ENCODE measurements at regions not wholly inside any gene's neighbourhood (a gene's known extent, or its start where the extent isn't known, plus 50 kb on each side); places are given as distances from the start of the nearest gene placed in this dataset.

DNA sequence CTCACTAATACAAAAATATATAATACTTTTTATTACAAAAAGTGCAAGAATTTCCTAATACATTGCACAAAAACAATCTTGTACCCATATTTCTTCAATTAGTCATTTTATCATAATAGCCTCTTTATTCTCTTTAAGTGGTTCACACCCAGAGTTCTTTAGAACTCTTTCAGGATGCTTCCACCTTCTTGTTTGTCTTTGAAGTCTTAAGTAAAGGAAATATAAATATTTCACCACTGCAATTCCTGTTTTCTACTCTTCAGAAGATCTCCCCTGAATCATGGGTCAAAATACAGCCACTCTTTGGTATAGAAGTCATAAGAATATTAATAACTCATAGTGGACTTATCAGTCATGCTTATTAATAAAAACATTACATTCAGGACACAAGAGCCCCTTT, 293.0 kb downstream of the ATPSCKMT start:
- Histone ChIP-seq H3K4me2 (no peak overlapping the region), H3K4me1 (ENCODE audit: insufficient read depth) (no peaks in the 10 kb centered on the region), H4K20me1 (ENCODE audit: insufficient read depth, poor library complexity, severe bottlenecking) (no peaks in the 10 kb centered on the region), H2AFZ (no peak overlapping the region), H3K4me3 (no peak overlapping the region), H3K9me2 (replicated peaks; ENCODE audit: insufficient read depth) (no peaks in the 10 kb centered on the region), H3K27ac (no peak overlapping the region), H3K79me2 (no peaks in the 10 kb centered on the region), H3K27me3 (no peaks in the 10 kb centered on the region), H3K36me3 (replicated peaks; ENCODE audit: insufficient read depth, low read depth) (no peaks in the 10 kb centered on the region), H3K9me3 (ENCODE audit: low read depth) (no peaks in the 10 kb centered on the region)
- TF ChIP-seq EZH2 (IDR thresholded peaks at IDR 0.05; ENCODE audit: borderline replicate concordance): no peak
- TF ChIP-seq EZH2phosphoT487 (IDR thresholded peaks at IDR 0.05; ENCODE audit: low read depth, severe bottlenecking, unreplicated experiment): no peak
- TF ChIP-seq CTCF (IDR thresholded peaks at IDR 0.05; ENCODE audit: poor library complexity): no peak
- no peak for DNase-seq (ENCODE audit: low spot score)

DNA sequence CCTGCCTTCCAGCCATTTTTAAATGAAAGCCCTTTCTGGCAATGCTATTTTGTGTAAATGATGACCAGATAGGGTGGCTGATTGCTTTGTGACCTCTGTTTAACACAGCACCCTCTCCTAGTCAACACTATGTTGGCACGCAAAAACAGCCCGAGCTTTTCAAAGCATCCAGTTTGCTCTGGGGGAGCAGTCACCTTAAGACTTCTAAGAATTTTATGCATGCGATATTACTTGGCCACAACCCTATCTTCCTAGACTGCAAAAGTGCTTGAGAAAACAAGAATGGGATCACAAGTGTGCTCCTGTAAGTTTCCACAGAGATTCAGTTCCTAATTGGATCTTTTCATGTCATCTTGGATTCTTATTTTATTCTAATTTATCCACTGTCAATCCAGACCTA, 294.1 kb downstream of the ATPSCKMT start:
- no peaks in the 10 kb centered on the region for H3K9me3 ChIP-seq (ENCODE audit: low read depth)
- H3K36me3 ChIP-seq (replicated peaks; ENCODE audit: insufficient read depth, low read depth): no peaks in the 10 kb centered on the region
- no peak overlapping the region for H3K27ac ChIP-seq
- 89% methylated on average over 3 of the region's 3 CpGs for WGBS (ENCODE audit: low lambda C conversion rate, missing lambda C conversion rate)
- H3K79me2 ChIP-seq: no peaks in the 10 kb centered on the region
- H3K27me3 ChIP-seq: no peaks in the 10 kb centered on the region
- DNase-seq (ENCODE audit: low spot score): no peak
- H2AFZ ChIP-seq: no peak overlapping the region
- TF ChIP-seq EZH2phosphoT487 (IDR thresholded peaks at IDR 0.05; ENCODE audit: low read depth, severe bottlenecking, unreplicated experiment): no peak
- TF ChIP-seq CTCF (IDR thresholded peaks at IDR 0.05; ENCODE audit: poor library complexity): no peak
- TF ChIP-seq EZH2 (IDR thresholded peaks at IDR 0.05; ENCODE audit: borderline replicate concordance): no peak
- H4K20me1 ChIP-seq (ENCODE audit: insufficient read depth, poor library complexity, severe bottlenecking): no peaks in the 10 kb centered on the region
- H3K9me2 ChIP-seq (replicated peaks; ENCODE audit: insufficient read depth): no peaks in the 10 kb centered on the region
- no peak overlapping the region for H3K4me2 ChIP-seq
- H3K4me3 ChIP-seq: no peak overlapping the region
- H3K4me1 ChIP-seq (ENCODE audit: insufficient read depth): no peaks in the 10 kb centered on the region

- H3K36me3 ChIP-seq (replicated peaks; ENCODE audit: insufficient read depth, low read depth): no peaks in the 10 kb centered on the region
- H3K27me3 ChIP-seq: no peaks in the 10 kb centered on the region
- H2AFZ ChIP-seq: no peak overlapping the region
- DNase-seq (ENCODE audit: low spot score): no peak
- no peak overlapping the region for H3K4me3 ChIP-seq
- TF ChIP-seq CTCF (IDR thresholded peaks at IDR 0.05; ENCODE audit: poor library complexity) (no peak), EZH2phosphoT487 (IDR thresholded peaks at IDR 0.05; ENCODE audit: low read depth, severe bottlenecking, unreplicated experiment) (no peak), EZH2 (IDR thresholded peaks at IDR 0.05; ENCODE audit: borderline replicate concordance) (no peak)
- no peaks in the 10 kb centered on the region for H4K20me1 ChIP-seq (ENCODE audit: insufficient read depth, poor library complexity, severe bottlenecking)
- H3K27ac ChIP-seq: no peak overlapping the region
- no peaks in the 10 kb centered on the region for H3K9me3 ChIP-seq (ENCODE audit: low read depth)
- H3K4me2 ChIP-seq: no peak overlapping the region
- no peaks in the 10 kb centered on the region for H3K9me2 ChIP-seq (replicated peaks; ENCODE audit: insufficient read depth)
- no peaks in the 10 kb centered on the region for H3K4me1 ChIP-seq (ENCODE audit: insufficient read depth)
- no peaks in the 10 kb centered on the region for H3K79me2 ChIP-seq
- WGBS (ENCODE audit: low lambda C conversion rate, missing lambda C conversion rate): 48% methylated on average over 2 of the region's 2 CpGs
Observed at GRCh38 chr5:9954869-9955268, 294.8 kb downstream of the ATPSCKMT start.

GRCh38 chr5:9953691-9954090, 296.0 kb downstream of the ATPSCKMT start:
- TF ChIP-seq EZH2 (IDR thresholded peaks at IDR 0.05; ENCODE audit: borderline replicate concordance): no peak
- no peak for TF ChIP-seq EZH2phosphoT487 (IDR thresholded peaks at IDR 0.05; ENCODE audit: low read depth, severe bottlenecking, unreplicated experiment)
- TF ChIP-seq CTCF (IDR thresholded peaks at IDR 0.05; ENCODE audit: poor library complexity): no peak
- Histone ChIP-seq H3K4me2 (no peak overlapping the region), H3K9me2 (replicated peaks; ENCODE audit: insufficient read depth) (no peaks in the 10 kb centered on the region), H3K27ac (no peak overlapping the region), H4K20me1 (ENCODE audit: insufficient read depth, poor library complexity, severe bottlenecking) (no peaks in the 10 kb centered on the region), H3K36me3 (replicated peaks; ENCODE audit: insufficient read depth, low read depth) (no peaks in the 10 kb centered on the region), H3K4me1 (ENCODE audit: insufficient read depth) (no peaks in the 10 kb centered on the region), H3K79me2 (no peaks in the 10 kb centered on the region), H3K4me3 (no peak overlapping the region), H3K9me3 (ENCODE audit: low read depth) (no peaks in the 10 kb centered on the region), H2AFZ (no peak overlapping the region), H3K27me3 (no peaks in the 10 kb centered on the region)
- no peak for DNase-seq (ENCODE audit: low spot score)
- 88% methylated on average over 2 of the region's 2 CpGs for WGBS (ENCODE audit: low lambda C conversion rate, missing lambda C conversion rate)

Measured in hepatocyte (in vitro differentiated cells).